ENCODE measurements at regions not wholly inside any gene's neighbourhood (a gene's known extent, or its start where the extent isn't known, plus 50 kb on each side); places are given as distances from the start of the nearest gene placed in this dataset.

DNA sequence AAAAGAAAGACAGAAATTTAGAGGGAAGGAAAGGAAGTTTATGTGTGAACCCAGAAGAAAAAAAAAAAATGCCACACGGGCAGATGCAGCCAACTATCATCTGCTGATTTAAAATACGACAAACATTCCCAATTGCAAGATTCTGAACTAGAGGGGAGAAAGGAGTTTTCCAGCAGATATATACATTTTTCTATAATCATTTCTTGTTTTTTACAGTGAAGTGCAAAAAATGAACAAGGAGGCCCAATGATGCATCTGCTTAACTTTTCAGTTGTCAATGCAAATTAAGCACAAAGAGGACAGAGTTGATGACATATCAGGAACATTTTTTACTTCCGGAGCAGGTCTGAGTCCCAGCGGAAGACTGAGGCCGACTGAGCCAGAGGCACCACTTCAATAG is 144.7 kb downstream of the MYCN start:
- CTCF ChIA-PET: no interaction called here
- POLR2A ChIA-PET: no interaction called here
- TF ChIP-seq, protein P1, sequence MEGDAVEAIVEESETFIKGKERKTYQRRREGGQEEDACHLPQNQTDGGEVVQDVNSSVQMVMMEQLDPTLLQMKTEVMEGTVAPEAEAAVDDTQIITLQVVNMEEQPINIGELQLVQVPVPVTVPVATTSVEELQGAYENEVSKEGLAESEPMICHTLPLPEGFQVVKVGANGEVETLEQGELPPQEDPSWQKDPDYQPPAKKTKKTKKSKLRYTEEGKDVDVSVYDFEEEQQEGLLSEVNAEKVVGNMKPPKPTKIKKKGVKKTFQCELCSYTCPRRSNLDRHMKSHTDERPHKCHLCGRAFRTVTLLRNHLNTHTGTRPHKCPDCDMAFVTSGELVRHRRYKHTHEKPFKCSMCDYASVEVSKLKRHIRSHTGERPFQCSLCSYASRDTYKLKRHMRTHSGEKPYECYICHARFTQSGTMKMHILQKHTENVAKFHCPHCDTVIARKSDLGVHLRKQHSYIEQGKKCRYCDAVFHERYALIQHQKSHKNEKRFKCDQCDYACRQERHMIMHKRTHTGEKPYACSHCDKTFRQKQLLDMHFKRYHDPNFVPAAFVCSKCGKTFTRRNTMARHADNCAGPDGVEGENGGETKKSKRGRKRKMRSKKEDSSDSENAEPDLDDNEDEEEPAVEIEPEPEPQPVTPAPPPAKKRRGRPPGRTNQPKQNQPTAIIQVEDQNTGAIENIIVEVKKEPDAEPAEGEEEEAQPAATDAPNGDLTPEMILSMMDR (IDR thresholded peaks at IDR 0.05; ENCODE audit: control extremely low read depth, extremely low read depth, low read depth, missing control alignments): no peak
- DNase-seq (ENCODE audit: extremely low spot score): no peak

DNA sequence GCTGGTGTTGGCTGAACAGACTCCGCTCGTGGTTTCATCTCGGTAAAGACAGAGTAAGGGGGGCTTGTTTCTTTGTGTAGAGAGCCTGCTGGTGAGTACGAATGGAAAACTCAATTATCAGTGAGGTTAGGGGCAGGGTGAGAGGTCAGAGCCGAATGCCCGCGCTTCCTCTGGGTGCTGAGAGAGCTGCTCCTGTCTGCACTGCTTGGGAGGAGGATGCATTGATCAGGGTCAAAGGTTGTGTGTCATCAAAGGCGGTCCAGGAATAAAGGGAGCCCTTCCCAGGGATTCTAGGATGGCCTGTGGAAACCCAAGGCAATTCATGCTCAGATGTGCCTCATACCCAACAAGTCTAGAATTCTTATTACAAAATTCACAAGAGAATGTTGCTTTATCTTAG is 143.9 kb downstream of the MYCN start:
- CTCF ChIA-PET: no interaction called here
- no peak for DNase-seq (ENCODE audit: extremely low spot score)
- POLR2A ChIA-PET: no interaction called here
- TF ChIP-seq, protein P1 (IDR thresholded peaks at IDR 0.05; ENCODE audit: control extremely low read depth, extremely low read depth, low read depth, missing control alignments): no peak

DNA sequence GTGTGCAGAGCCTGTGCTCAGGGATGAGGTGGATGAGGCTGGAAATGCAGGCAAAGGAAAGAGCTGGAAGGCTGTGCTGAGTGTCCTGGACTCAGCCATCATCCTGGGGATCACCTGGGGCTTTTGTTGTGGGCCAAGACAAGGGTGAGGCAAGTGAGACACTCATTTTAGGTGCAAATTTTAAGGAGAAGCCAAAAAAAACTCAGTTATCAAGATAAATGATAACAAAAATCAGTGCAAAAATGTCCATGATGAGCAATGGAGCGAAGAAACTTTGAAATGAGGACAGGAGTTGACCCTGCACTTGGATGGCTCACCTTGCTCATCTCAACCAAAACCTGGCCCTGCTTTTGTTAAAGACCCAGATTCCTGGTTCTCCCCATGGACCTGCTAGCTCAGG is 141.9 kb downstream of the MYCN start:
- TF ChIP-seq, protein P1 (IDR thresholded peaks at IDR 0.05; ENCODE audit: control extremely low read depth, extremely low read depth, low read depth, missing control alignments): no peak
- POLR2A ChIA-PET: no interaction called here
- DNase-seq (ENCODE audit: extremely low spot score): no peak
- CTCF ChIA-PET: no interaction called here

DNA sequence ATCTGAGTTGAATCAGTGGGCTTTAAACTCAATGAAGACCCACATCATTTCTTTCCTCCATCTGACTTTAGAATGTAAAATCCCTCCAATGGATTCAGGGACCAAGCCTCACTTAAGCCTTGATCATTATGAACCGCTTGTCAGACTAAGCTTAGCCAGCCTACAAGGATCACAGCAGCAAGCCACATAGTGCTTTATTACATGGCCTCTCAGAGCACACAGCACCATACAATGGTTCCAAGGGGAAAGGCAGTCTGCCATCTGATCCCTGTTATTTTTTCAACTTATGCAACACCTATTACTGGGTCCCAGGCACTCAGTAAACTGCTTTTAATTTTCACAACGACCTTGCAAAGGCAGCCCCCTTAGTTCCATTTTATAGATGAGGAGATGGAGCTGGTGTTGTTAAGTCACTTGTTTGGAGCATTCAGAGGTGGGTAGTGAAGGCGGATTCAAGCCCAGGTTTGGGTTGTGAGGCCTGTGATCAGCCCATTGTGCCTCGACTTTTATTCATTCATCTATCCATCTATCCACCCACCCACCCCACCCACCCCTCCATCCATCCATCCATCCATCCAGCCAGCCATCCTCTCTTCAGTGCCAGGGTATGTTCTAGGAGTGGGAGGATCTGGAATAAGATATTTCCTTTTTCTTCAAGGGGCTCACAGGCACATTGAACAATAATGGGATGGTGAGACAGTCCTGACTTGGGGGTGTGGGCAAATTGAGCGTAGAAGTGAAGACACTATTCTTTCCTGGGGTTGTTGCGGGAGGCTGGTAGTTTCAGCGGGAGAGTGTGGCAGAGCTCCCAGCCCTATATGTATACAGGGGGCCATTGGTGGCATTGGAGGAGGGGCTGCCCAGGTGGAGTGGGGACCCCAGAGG is 141.2 kb downstream of the MYCN start:
- TF ChIP-seq, protein P1 (IDR thresholded peaks at IDR 0.05; ENCODE audit: control extremely low read depth, extremely low read depth, low read depth, missing control alignments): no peak
- POLR2A ChIA-PET: no interaction called here
- no peak for DNase-seq (ENCODE audit: extremely low spot score)
- CTCF ChIA-PET: no interaction called here

DNA sequence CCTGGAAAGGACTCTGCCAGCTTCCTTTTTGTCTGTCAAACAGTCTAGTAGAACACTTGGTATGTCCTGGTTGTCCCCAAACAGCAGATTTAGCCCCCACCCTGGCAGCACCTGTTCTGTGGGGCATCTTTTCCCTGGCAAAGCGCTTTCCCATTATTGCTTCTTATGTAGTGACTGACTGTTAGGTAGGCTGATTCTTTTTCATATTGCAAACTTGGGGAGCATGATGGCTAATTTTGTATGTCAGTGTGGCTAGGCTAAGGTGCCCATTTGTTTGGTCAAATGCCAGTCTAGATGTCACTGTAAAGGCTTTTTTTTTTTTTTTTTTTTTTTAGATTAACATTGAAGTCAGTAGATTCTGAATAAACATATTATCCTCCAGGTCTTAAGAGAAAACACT is 140.2 kb downstream of the MYCN start:
- ChIA-PET CTCF (no interaction called here), POLR2A (no interaction called here)
- no peak for DNase-seq (ENCODE audit: extremely low spot score)
- TF ChIP-seq, protein P1 (IDR thresholded peaks at IDR 0.05; ENCODE audit: control extremely low read depth, extremely low read depth, low read depth, missing control alignments): no peak

DNA sequence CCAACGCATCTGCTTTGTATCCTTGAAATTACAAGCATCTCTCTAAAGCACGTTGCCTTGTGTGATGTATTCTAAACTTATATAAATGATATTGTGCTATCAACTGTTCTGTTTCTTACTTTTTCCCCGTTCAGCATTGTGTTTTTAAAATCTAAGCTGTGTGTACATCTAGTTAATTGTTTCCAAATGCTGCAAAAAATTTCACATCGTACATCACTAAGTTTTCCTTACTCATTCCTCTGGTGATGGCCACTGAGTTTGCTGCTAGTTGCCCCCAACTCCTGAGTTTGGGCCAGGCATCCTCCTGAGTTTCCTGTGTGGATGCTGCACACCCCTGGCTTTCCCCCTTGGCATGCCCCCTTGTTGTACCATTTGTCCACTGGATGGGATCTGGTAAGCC is 139.7 kb downstream of the MYCN start:
- no peak for DNase-seq (ENCODE audit: extremely low spot score)
- POLR2A ChIA-PET: no interaction called here
- CTCF ChIA-PET: no interaction called here
- TF ChIP-seq, protein P1 (IDR thresholded peaks at IDR 0.05; ENCODE audit: control extremely low read depth, extremely low read depth, low read depth, missing control alignments): no peak

Measured in GM10248 (cell line).